ENCODE measurements at regions not wholly inside any gene's neighbourhood (a gene's known extent, or its start where the extent isn't known, plus 50 kb on each side); places are given as distances from the start of the nearest gene placed in this dataset.

DNA sequence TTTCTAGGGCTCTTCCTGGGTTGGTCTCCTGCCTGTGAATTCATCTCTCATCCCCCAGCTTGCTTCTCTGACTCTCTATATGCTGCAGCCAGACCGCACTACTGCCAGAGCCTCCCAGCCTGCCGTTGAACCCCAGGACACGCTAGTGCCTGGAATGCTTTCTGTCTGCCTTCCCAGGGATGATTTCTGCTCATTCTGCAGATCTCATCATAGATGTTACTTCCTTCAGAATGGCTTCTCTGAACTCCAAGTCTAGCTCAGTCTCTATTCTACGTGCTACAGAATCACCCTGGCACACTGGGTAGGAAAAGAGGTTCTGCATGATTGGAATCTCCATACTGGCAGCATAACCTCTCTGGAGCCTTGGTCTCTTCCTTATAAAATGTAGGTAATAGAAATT lies 94.8 kb upstream of the RAB12 start:
- no peak for DNase-seq (ENCODE audit: extremely low spot score)
- TF ChIP-seq CTCF (IDR thresholded peaks at IDR 0.05; ENCODE audit: control extremely low read depth, extremely low read depth, low read depth, missing control alignments): no peak
- ChIA-PET POLR2A (no interaction called here), CTCF (interaction anchor here (1.2 to 4.5 kb wide), 3 partner anchors 8 to 15 kb away, joined by 3 to 17 read pairs (median 4); no protein-coding TSS in a partner anchor)

DNA sequence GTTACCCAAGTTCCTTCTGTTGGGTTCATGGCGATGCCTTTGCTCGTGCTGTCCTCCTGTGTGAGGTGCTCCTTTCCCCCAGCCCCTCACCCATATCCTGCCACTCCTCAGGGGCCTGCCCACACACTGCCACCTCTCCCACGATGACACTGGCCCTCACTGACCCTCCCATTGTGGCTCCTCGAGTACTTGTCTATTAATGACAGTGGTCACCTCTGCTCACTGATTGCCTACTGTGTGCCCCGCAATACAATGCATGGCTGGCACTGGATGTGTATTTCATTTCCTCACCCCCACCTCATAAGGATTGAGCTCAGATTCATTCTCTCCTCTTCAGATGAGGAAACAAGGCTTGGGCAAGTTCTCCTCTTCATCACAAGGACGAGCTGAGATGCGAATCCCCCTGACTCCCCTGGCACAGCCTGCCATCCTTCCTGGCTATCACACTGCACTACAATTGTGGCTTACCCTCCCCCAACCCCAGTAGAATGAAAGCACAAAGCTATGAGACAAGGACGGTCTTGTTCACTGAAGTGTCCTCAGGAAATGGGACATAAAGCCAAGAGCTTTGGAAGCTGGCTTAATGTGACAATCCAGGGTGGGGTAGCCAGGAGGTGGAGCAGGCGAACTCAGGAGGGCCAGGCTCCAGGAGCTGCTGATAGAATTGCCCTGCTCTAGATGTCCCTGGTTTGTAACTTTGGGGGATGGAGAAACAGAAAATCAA lies 93.9 kb upstream of the RAB12 start:
- no peak for TF ChIP-seq CTCF (IDR thresholded peaks at IDR 0.05; ENCODE audit: control extremely low read depth, extremely low read depth, low read depth, missing control alignments)
- no peak for DNase-seq (ENCODE audit: extremely low spot score)
- ChIA-PET CTCF (interaction anchor here (1.4 to 4.5 kb wide), 4 partner anchors 9 to 37 kb away, joined by 4 to 17 read pairs (median 5); no protein-coding TSS in a partner anchor), POLR2A (no interaction called here)

DNA sequence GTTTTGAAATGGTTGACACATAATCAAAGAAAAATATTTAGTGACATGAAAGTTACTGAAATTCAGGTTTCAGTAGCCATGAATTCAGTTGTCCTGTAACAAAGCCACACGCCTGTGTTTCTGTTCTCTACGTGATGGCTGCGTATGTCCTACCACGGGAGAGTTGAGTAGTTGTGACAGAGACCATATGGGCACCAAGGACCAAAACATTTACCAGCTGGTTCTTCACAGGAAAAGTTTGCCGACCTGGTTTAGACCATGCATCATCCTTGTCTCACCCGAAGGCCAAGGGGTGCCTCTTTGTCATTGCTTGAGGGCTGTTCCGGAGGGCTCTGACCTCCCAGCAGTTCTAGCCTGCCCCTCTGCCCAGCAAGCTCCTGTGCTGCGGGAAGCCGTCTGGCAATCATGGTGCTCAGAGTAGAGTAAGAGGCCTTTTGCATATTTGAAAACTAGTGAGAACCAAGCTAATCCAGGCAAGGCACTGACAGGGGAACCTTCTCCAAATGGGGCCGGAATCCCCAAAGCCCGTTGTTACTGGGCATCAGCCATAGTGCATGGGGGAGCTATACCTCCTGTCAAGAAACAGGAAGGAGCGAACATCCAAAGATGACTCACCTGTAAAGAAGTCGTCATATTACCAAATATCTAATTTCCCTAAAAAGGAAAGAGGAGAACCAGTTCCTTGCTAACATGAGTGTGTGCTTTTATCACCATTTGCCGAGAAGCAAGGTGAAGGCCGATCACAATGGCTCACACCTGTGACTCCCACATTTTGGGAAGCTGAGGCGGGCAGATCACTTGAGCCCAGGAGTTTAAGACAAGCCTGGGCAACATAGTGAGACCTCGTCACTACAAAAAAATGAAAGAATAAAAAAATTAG lies 92.6 kb upstream of the RAB12 start:
- no peak for TF ChIP-seq CTCF (IDR thresholded peaks at IDR 0.05; ENCODE audit: control extremely low read depth, extremely low read depth, low read depth, missing control alignments)
- ChIA-PET POLR2A (no interaction called here), CTCF (interaction anchor here (1.1 to 4.5 kb wide), 7 partner anchors 9 to 38 kb away, joined by 3 to 17 read pairs (median 4); no protein-coding TSS in a partner anchor)
- DNase-seq (ENCODE audit: extremely low spot score): no peak

- ChIA-PET POLR2A (no interaction called here), CTCF (interaction anchor here (1.0 to 4.5 kb wide), 6 partner anchors 11 to 39 kb away, joined by 3 to 17 read pairs (median 4); no protein-coding TSS in a partner anchor)
- TF ChIP-seq CTCF (IDR thresholded peaks at IDR 0.05; ENCODE audit: control extremely low read depth, extremely low read depth, low read depth, missing control alignments): no peak
- no peak for DNase-seq (ENCODE audit: extremely low spot score)
Observed at GRCh38 chr18:8517276-8517675, 92.0 kb upstream of the RAB12 start.

DNA sequence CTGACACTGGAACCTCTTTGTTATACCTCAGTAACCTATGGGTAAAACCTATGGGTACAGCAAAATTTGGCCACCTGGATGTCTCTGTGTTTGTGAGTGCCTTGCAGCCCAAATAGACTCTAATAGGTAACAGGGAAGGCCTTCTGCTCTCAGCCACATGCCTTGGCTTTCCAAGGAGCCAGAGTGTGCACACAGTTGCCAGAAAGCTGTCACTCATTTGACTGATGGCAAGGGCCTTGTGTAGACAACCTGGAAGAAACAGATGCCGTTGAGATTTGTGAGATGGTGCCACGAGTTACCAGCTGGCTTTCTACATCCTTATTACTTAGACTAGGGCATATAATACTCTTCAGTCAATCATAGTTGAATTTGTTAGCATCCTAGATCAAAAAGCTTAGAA lies 90.1 kb upstream of the RAB12 start:
- POLR2A ChIA-PET: no interaction called here
- CTCF ChIA-PET: interaction anchor here (4.5 kb wide), 1 partner anchor 13 kb away, joined by 17 read pairs; no protein-coding TSS in a partner anchor

More for the DNA sequence above, 90.1 kb upstream of the RAB12 start:
- DNase-seq (ENCODE audit: extremely low spot score): no peak
- TF ChIP-seq CTCF (IDR thresholded peaks at IDR 0.05; ENCODE audit: control extremely low read depth, extremely low read depth, low read depth, missing control alignments): no peak

All from GM10248 (cell line).